B cell (primary cell): ENCODE measurements at regions not wholly inside any gene's neighbourhood (a gene's known extent, or its start where the extent isn't known, plus 50 kb on each side); places are given as distances from the start of the nearest gene placed in this dataset.

Experiments used
- CTCF ChIP-seq: fragments of 200-600 bp; IDR thresholded peaks from one replicate; pipeline ENCODE4 v1.8.0; 2022; ENCODE audit warnings: antibody characterized with exemption, mild to moderate bottlenecking
- EZH2 ChIP-seq: IDR thresholded peaks from 2 replicates; pipeline ENCODE4 v1.6.1; 2012; ENCODE audit warnings: borderline replicate concordance, low read depth, mild to moderate bottlenecking, moderate library complexity, low read length; ENCODE audit not compliant: insufficient read depth, poor library complexity, severe bottlenecking

GRCh38 chr5:52378237-52378636 lies 409.5 kb upstream of the ITGA1 start:
- TF ChIP-seq EZH2 (no peak), CTCF (no peak)
